NOMO-1 treated with DMSO at 0.1 percent for 48 hours (cell line): ENCODE measurements at regions not wholly inside any gene's neighbourhood (a gene's known extent, or its start where the extent isn't known, plus 50 kb on each side); places are given as distances from the start of the nearest gene placed in this dataset.

ENCODE experiments used
- DNase-seq: peaks from one replicate; lab custom pipeline; 2025; ENCODE audit not compliant: unreplicated experiment; lab: John Stamatoyannopoulos, UW

GRCh38 chr1:116322752-116323405 lies 50.2 kb upstream of the ATP1A1 start:
- DNase-seq = no peak
